ENCODE measurements at regions not wholly inside any gene's neighbourhood (a gene's known extent, or its start where the extent isn't known, plus 50 kb on each side); places are given as distances from the start of the nearest gene placed in this dataset.
A peak's percentile ranks its signal among the peaks of the same experiment; 100 is the strongest.

DNA sequence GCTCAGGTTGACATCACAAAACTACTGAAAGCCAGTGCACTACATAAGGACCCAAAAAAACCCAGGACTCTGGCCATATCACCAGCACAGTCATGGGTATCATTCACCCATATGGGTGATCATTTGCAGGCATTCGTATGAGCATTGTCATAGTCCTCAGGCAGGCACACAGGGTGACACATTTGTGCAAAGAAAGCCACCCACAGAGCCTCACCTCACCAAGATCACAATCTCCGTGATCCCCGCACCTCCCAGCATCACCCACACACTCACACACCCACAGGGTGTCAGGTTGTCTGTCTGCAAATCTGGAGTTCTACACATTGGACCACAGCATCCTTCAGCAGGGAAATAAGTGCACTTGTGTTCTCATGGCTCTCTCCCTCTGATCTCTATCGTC, 166.0 kb upstream of the LPP start:
- WGBS, 2 donors, result 88 to 93% methylated on average over 4 of the region's 4 CpGs
- H3K9me3 ChIP-seq (ENCODE audit: control insufficient read depth in 4 of 4, insufficient read depth in 3 of 4, low read length in 3 of 4), result no peaks in the 10 kb centered on the region
- H3K4me1 ChIP-seq (ENCODE audit: control insufficient read depth in 5 of 5, insufficient read depth in 5 of 5, low read length in 5 of 5), result peaks cover 0 to 4% (median 0%) of the 10 kb centered on the region in 5 donors
- H3K27me3 ChIP-seq (ENCODE audit: control insufficient read depth in 3 of 3, insufficient read depth in 3 of 3, low read length in 2 of 3), result no peaks in the 10 kb centered on the region
- TF ChIP-seq, protein P1, sequence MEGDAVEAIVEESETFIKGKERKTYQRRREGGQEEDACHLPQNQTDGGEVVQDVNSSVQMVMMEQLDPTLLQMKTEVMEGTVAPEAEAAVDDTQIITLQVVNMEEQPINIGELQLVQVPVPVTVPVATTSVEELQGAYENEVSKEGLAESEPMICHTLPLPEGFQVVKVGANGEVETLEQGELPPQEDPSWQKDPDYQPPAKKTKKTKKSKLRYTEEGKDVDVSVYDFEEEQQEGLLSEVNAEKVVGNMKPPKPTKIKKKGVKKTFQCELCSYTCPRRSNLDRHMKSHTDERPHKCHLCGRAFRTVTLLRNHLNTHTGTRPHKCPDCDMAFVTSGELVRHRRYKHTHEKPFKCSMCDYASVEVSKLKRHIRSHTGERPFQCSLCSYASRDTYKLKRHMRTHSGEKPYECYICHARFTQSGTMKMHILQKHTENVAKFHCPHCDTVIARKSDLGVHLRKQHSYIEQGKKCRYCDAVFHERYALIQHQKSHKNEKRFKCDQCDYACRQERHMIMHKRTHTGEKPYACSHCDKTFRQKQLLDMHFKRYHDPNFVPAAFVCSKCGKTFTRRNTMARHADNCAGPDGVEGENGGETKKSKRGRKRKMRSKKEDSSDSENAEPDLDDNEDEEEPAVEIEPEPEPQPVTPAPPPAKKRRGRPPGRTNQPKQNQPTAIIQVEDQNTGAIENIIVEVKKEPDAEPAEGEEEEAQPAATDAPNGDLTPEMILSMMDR (IDR thresholded peaks at IDR 0.05; ENCODE audit: control extremely low read depth, extremely low read depth), result no peak
- DNase-seq (no peak), ATAC-seq (ENCODE audit: insufficient read depth, low FRiP score) (no peak)
- H3K36me3 ChIP-seq (ENCODE audit: control insufficient read depth in 4 of 4, insufficient read depth in 4 of 4, low read length in 4 of 4), result no peaks in the 10 kb centered on the region
- no peak overlapping the region for H3K9ac ChIP-seq (ENCODE audit: insufficient read depth in 1 of 2, low read length in 2 of 2)
- no peak overlapping the region for H3K4me3 ChIP-seq
- no peak overlapping the region for H3K27ac ChIP-seq (ENCODE audit: low read depth in 1 of 2, low read length in 1 of 2)

DNA sequence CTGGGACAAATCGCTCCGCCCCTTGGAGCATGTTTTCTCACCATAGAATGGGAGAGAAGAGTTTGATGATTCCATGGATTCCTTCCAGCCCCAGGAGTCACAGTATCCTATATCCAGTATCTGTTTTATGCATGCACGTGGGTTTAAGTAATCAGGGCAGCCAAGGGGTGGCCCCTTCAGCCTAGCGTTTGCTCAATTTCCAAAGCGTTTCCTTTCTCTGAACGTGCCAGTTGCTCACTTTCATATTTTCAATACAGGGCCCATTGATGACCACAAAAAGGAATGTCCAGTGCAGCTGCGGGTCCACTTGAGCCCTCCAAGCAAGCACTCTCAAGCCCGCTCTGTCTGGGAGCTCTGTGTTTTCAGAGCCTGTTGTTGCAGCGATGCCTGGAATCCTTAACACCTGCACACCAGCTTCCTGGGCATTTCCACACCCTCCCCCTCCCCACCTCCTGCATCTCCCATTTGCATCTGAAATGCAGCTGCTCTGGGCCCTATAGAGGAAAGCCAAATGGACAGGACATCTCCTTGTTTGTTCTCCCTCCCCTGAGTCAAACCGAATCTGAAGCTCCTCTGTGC, 164.3 kb upstream of the LPP start:
- TF ChIP-seq, protein P1 (IDR thresholded peaks at IDR 0.05; ENCODE audit: control extremely low read depth, extremely low read depth), result no peak

DNA sequence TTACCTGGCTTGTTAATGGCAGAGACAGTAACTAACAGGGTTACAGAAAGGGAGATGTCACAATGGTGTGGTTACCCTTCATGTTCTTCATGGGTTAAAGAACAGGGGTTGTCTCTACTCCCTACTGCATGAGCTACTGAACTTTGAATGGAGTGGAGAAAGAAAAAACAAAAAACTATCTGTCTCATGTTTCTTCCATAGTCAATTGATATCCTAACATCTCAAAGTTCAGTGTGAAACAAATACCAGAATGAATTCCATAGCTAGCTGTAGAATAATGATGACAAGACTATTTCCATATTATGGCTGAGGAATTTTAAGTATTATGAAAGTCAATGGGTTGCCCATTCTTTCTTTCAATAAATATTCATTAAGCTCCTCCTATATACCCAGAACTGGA, 161.3 kb upstream of the LPP start:
- no peak for DNase-seq

More for the DNA sequence above, 164.3 kb upstream of the LPP start:
- Histone ChIP-seq H3K36me3 (ENCODE audit: control insufficient read depth in 4 of 4, insufficient read depth in 4 of 4, low read length in 4 of 4) (no peaks in the 10 kb centered on the region), H3K4me3 (no peak overlapping the region), H3K4me1 (ENCODE audit: control insufficient read depth in 5 of 5, insufficient read depth in 5 of 5, low read length in 5 of 5) (peaks cover 0 to 4% (median 0%) of the 10 kb centered on the region in 5 donors), H3K27ac (ENCODE audit: low read depth in 1 of 2, low read length in 1 of 2) (no peak overlapping the region), H3K9ac (ENCODE audit: insufficient read depth in 1 of 2, low read length in 2 of 2) (no peak overlapping the region), H3K9me3 (ENCODE audit: control insufficient read depth in 4 of 4, insufficient read depth in 3 of 4, low read length in 3 of 4) (no peaks in the 10 kb centered on the region), H3K27me3 (ENCODE audit: control insufficient read depth in 3 of 3, insufficient read depth in 3 of 3, low read length in 2 of 3) (no peaks in the 10 kb centered on the region)
- WGBS, 2 donors, result 55% methylated on average over 10 of the region's 10 CpGs
- DNase-seq (peak in 2 of 3 donors; percentile 13 to 28), ATAC-seq (ENCODE audit: insufficient read depth, low FRiP score) (no peak)

More for the DNA sequence above, 161.3 kb upstream of the LPP start:
- no peaks in the 10 kb centered on the region for H3K9me3 ChIP-seq (ENCODE audit: control insufficient read depth in 4 of 4, insufficient read depth in 3 of 4, low read length in 3 of 4)
- no peak for ATAC-seq (ENCODE audit: insufficient read depth, low FRiP score)
- no peak overlapping the region for H3K9ac ChIP-seq (ENCODE audit: insufficient read depth in 1 of 2, low read length in 2 of 2)
- peaks cover 0 to 3% (median 0%) of the 10 kb centered on the region in 5 donors for H3K4me1 ChIP-seq (ENCODE audit: control insufficient read depth in 5 of 5, insufficient read depth in 5 of 5, low read length in 5 of 5)
- TF ChIP-seq, protein P1 (IDR thresholded peaks at IDR 0.05; ENCODE audit: control extremely low read depth, extremely low read depth), result no peak
- no peaks in the 10 kb centered on the region for H3K36me3 ChIP-seq (ENCODE audit: control insufficient read depth in 4 of 4, insufficient read depth in 4 of 4, low read length in 4 of 4)
- H3K27me3 ChIP-seq (ENCODE audit: control insufficient read depth in 3 of 3, insufficient read depth in 3 of 3, low read length in 2 of 3), result no peaks in the 10 kb centered on the region
- no peak overlapping the region for H3K4me3 ChIP-seq
- no peak overlapping the region for H3K27ac ChIP-seq (ENCODE audit: low read depth in 1 of 2, low read length in 1 of 2)

Data from lung (tissue), 11 donors.